A673 (cell line): ENCODE measurements at regions not wholly inside any gene's neighbourhood (a gene's known extent, or its start where the extent isn't known, plus 50 kb on each side); places are given as distances from the start of the nearest gene placed in this dataset.

ENCODE experiments used
- CTCF ChIP-seq: fragments of 300-800, 200-600 bp; sonication (generic); conservative IDR thresholded peaks from 2 replicates; pipeline ENCODE4 v1.5.1; 2017; ENCODE audit warnings: low read depth, mild to moderate bottlenecking, antibody characterized with exemption, low read length, moderate library complexity, mixed read lengths
- EZH2 ChIP-seq: fragments of 200-600 bp; sonication (generic); IDR thresholded peaks from 2 replicates; pipeline ENCODE4 v1.6.1; 2017; ENCODE audit warnings: borderline replicate concordance, low read depth, mild to moderate bottlenecking, mixed read lengths, antibody characterized with exemption, low read length; ENCODE audit not compliant: poor library complexity, severe bottlenecking

- TF ChIP-seq CTCF (no peak), EZH2 (no peak)
Measured at GRCh38 chr22:48665311-48665995, 1162.2 kb downstream of the BRD1 start.
